OCI-LY1 (cell line): ENCODE measurements at regions not wholly inside any gene's neighbourhood (a gene's known extent, or its start where the extent isn't known, plus 50 kb on each side); places are given as distances from the start of the nearest gene placed in this dataset.

Experiments
- EZH2 ChIP-seq: fragments of 200-600 bp; sonication (generic), shearing (Covaris generic); IDR thresholded peaks from 2 replicates; pipeline ENCODE4 v1.8.0; 2017; ENCODE audit warnings: borderline replicate concordance, mixed run types, mild to moderate bottlenecking, antibody characterized with exemption, low read length, moderate library complexity, mixed read lengths
- TF ChIP-seq, protein P1 (sequence below): fragments of 200-600 bp; sonication (generic), shearing (Covaris generic); IDR thresholded peaks from 2 replicates; pipeline ENCODE4 v1.5.1; 2017; ENCODE audit warnings: mild to moderate bottlenecking, antibody characterized with exemption, low read length, moderate library complexity, mixed read lengths

DNA sequence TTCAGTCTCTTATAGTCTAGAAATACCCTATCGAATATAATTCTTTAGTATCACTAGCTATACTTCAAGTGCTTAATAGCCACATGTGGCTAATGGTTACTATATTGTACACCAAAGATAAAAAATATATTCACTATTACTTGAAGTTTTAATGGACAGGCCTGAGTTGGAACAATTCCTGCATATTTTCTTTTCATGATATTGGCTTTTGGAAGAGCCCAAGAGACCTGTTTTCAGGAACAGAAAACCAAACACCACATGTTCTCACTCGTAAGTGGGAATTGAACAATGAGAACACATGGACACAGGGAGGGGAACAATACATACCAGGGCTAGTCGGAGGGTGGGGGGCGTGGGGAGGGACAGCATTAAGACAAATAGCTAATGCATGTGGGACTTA lies 334.4 kb upstream of the TRIB2 start:
- TF ChIP-seq, protein P1, sequence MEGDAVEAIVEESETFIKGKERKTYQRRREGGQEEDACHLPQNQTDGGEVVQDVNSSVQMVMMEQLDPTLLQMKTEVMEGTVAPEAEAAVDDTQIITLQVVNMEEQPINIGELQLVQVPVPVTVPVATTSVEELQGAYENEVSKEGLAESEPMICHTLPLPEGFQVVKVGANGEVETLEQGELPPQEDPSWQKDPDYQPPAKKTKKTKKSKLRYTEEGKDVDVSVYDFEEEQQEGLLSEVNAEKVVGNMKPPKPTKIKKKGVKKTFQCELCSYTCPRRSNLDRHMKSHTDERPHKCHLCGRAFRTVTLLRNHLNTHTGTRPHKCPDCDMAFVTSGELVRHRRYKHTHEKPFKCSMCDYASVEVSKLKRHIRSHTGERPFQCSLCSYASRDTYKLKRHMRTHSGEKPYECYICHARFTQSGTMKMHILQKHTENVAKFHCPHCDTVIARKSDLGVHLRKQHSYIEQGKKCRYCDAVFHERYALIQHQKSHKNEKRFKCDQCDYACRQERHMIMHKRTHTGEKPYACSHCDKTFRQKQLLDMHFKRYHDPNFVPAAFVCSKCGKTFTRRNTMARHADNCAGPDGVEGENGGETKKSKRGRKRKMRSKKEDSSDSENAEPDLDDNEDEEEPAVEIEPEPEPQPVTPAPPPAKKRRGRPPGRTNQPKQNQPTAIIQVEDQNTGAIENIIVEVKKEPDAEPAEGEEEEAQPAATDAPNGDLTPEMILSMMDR = no peak
- no peak for TF ChIP-seq EZH2
